NCI-H460 (cell line): ENCODE measurements at regions not wholly inside any gene's neighbourhood (a gene's known extent, or its start where the extent isn't known, plus 50 kb on each side); places are given as distances from the start of the nearest gene placed in this dataset.

Experiments used
- DNase-seq: peaks from one replicate; pipeline ENCODE4 v3.0.0-alpha.2; 2016; ENCODE audit warnings: low read depth; ENCODE audit errors: extremely low read depth

- no peak for DNase-seq
Measured at GRCh38 chr4:62209757-62210485, 1009.8 kb downstream of the ADGRL3 start.

GRCh38 chr4:62208921-62209320, 1008.8 kb downstream of the ADGRL3 start:
- no peak for DNase-seq

GRCh38 chr4:62204136-62204535, 1004.0 kb downstream of the ADGRL3 start:
- no peak for DNase-seq

GRCh38 chr4:62199291-62199810, 999.2 kb downstream of the ADGRL3 start:
- no peak for DNase-seq

- no peak for DNase-seq
Measured at GRCh38 chr4:62196338-62196737, 996.2 kb downstream of the ADGRL3 start.

GRCh38 chr4:62194342-62194741, 994.2 kb downstream of the ADGRL3 start:
- DNase-seq = no peak

GRCh38 chr4:62193761-62194160, 993.6 kb downstream of the ADGRL3 start:
- DNase-seq = no peak

- DNase-seq = no peak
Measured at GRCh38 chr4:62191451-62192240, 991.5 kb downstream of the ADGRL3 start.

- DNase-seq = no peak
Measured at GRCh38 chr4:62170235-62170634, 970.1 kb downstream of the ADGRL3 start.

GRCh38 chr4:62168681-62169080, 968.6 kb downstream of the ADGRL3 start:
- DNase-seq = no peak

GRCh38 chr4:62162606-62163005, 962.5 kb downstream of the ADGRL3 start:
- DNase-seq = no peak

GRCh38 chr4:62161446-62161845, 961.3 kb downstream of the ADGRL3 start:
- DNase-seq = no peak

GRCh38 chr4:62159876-62160275, 959.8 kb downstream of the ADGRL3 start:
- DNase-seq = no peak

- no peak for DNase-seq
Measured at GRCh38 chr4:62159306-62159705, 959.2 kb downstream of the ADGRL3 start.

GRCh38 chr4:62156205-62156604, 956.1 kb downstream of the ADGRL3 start:
- no peak for DNase-seq

- DNase-seq = no peak
Measured at GRCh38 chr4:62145276-62145675, 945.1 kb downstream of the ADGRL3 start.

- no peak for DNase-seq
Measured at GRCh38 chr4:62144431-62144830, 944.3 kb downstream of the ADGRL3 start.

- no peak for DNase-seq
Measured at GRCh38 chr4:62135565-62136156, 935.5 kb downstream of the ADGRL3 start.

GRCh38 chr4:62133977-62134376, 933.9 kb downstream of the ADGRL3 start:
- no peak for DNase-seq

GRCh38 chr4:62133101-62133897, 933.2 kb downstream of the ADGRL3 start:
- DNase-seq = no peak

- no peak for DNase-seq
Measured at GRCh38 chr4:62131049-62131448, 930.9 kb downstream of the ADGRL3 start.
